Fibroblast of skin of right biceps (primary cell): ENCODE measurements at regions not wholly inside any gene's neighbourhood (a gene's known extent, or its start where the extent isn't known, plus 50 kb on each side); places are given as distances from the start of the nearest gene placed in this dataset.

Experiments
- DNase-seq: peaks from one replicate; pipeline ENCODE4 v3.0.0-alpha.2; 2013

GRCh38 chr18:75574187-75574586 is 146.7 kb upstream of the SMIM21 start:
- DNase-seq: peak; percentile 44

GRCh38 chr18:75563150-75563549 is 135.6 kb upstream of the SMIM21 start:
- no peak for DNase-seq

DNA sequence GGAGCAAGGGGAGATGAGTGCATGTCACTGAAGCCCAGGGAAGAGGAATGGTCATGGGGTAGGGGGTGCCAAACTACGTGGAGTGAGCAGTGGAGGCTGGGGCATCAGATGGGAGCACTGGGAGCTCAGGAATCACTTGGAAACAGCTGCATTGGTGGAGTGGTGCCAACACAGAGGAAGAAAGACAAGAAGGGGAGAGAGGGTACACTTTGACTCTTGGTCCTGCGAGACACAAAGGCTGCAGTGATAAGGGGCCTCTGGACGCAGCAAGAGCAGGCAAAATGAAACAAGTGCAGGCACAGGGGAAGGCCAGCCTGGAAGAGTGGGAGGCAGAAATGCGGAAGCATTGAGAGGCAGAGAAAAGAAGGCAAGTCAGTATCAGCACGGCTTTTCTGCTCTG is 134.7 kb upstream of the SMIM21 start:
- DNase-seq: no peak

DNA sequence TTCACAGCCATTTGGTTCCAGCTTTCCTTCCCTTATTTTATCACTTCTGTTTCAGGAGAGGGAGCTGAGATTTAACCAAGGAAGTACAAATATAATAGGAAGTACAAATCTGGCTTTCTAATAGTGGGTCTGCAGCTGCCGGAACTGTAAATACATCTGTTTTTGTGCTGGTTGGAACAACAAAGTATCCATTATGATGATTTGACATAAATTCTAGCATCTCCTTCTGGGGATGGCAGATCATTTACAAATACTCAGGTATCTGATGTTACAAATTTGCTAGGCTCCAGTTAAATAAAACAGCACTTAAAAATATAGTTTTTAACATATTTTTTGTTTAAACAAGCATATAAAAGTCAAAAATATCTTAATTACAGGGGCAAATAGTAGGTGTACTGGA is 131.3 kb upstream of the SMIM21 start:
- no peak for DNase-seq

- DNase-seq: no peak
Measured at GRCh38 chr18:75556841-75557240, 129.3 kb upstream of the SMIM21 start.

DNA sequence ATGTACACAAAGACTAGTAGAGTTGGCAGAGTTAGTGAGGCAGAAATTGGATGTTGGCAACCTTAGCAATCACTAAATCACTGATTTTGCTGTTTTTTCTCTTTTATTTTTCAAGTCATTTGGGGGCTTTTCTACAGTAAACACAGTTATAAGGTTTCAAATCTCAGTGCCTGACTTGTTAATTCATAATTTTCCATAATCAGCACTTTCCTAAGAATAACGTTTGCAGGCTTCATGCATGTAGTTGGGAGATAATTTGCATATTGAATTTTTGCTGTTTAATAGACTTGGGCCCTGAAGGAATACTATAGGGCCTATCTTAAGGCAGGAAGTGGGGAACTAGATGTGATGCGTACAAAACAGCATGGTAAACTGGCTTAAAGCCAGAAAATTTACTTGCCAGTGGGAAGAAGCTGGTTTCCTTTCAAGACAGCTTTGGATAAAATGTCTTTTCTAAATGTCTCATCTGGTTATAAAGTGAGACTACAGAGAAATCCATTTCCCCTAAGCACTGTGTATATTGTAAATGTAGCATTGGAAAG is 127.2 kb upstream of the SMIM21 start:
- DNase-seq: no peak

GRCh38 chr18:75554176-75554575 is 126.7 kb upstream of the SMIM21 start:
- DNase-seq: no peak

DNA sequence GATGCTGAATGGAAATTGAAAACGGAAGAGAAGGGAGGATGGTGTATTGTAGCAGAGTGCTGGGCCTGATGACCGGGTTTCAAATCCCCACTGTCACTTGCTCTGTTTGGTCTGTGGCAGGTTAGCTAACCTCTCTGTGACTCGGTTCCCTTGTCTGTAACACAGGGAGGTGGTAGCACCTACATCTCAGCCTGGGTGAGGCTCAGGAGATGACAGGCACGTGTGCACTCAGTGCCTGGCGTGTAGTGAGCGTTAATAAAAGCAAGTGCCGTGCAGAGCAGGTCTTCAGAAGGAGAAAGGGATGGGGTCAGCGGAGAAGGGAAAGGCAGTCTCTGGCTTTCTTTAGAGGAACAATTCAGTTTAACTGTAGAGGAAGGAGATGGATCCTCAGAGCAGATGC is 125.5 kb upstream of the SMIM21 start:
- DNase-seq: no peak

GRCh38 chr18:75551071-75551470 is 123.6 kb upstream of the SMIM21 start:
- no peak for DNase-seq

- no peak for DNase-seq
Measured at GRCh38 chr18:75548353-75548905, 120.9 kb upstream of the SMIM21 start.

- DNase-seq: no peak
Measured at GRCh38 chr18:75546964-75547363, 119.5 kb upstream of the SMIM21 start.

- no peak for DNase-seq
Measured at GRCh38 chr18:75545189-75545588, 117.7 kb upstream of the SMIM21 start.

DNA sequence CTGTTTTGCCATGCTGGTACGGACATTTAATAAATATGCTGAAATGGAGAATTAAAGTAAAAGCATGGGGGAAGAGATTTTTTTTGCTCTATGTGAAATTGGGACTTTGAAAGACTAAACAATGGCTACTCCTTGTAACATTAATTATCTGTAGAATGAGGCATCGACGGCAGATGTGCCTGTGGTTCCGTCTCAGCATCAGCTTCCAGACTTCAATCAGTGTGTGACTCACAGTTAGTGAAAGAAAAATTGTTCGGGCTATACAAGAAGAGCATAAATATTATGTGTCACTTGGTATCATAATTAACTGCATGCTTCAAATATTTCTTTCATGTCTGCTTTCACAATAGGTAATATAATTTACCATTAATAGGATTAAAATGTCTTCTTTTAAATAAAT is 117.0 kb upstream of the SMIM21 start:
- DNase-seq: peak; percentile 85

GRCh38 chr18:75544051-75544481 is 116.6 kb upstream of the SMIM21 start:
- DNase-seq: peak; percentile 73

DNA sequence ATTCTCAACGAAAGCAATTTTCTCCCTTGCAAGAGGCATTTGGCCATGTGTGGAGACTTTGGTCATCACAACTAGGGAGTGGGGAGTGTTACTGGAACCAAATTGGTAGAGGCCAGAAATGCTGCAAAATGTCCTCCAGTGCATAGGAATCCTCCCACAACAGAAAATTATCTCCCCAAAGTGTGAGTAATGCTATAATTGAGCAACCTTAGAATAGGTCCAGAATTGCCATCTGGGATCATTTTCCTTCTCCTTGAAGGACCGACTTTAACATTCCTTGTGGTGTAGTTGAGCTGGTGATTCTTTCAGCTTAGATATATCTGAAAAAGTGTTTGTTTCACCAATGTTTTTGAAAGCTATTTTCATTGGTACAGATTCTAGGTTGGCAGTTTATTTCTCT is 111.2 kb upstream of the SMIM21 start:
- DNase-seq: peak; percentile 80

DNA sequence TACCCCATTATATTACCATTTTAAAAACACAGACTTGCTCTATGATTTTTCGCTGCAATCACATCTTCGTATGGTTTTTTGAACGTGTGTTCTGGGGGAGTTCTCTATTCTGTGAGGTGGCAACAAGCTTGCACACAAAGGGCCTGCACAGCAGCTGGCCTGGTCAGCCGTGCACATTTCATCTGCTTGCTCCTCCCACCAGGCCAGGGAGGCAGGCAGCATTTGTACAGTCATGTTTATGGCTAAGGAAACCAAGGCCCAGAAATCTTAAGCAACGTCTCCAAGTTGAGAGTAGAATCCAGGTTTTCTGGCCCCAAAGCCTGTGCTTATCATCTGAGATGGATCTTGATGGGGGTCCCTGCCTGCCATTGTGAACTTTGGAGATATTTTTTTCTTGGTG is 106.4 kb upstream of the SMIM21 start:
- no peak for DNase-seq

GRCh38 chr18:75533209-75533608 is 105.7 kb upstream of the SMIM21 start:
- DNase-seq: no peak

DNA sequence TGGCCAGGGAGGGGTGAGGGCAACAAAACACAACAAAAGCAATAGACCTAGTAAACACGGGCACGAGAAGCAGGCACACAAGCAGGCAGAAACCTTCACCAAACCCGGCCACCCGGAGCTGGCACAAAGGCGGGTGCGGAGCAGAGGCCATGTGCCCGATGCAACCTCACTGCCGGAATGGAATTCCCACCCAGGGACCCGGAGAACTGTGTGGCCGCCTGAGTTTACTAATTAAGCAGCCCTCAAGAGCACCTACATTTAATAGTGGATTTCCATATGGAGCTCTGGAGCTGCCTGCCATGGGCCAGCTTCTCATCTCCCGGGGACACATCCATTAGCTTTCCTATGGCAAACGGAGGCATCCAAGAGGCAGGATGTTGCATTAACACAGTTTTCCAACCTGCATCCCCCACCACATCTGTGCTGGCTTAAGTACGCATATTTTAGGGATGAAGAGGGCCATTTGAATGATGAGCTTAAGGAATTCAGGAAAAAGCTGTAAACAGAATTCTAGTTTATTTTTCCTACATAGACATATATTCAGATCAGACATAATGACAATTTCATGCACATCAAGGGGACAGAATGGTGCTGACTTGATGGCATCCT is 104.5 kb upstream of the SMIM21 start:
- DNase-seq: peak; percentile 22

DNA sequence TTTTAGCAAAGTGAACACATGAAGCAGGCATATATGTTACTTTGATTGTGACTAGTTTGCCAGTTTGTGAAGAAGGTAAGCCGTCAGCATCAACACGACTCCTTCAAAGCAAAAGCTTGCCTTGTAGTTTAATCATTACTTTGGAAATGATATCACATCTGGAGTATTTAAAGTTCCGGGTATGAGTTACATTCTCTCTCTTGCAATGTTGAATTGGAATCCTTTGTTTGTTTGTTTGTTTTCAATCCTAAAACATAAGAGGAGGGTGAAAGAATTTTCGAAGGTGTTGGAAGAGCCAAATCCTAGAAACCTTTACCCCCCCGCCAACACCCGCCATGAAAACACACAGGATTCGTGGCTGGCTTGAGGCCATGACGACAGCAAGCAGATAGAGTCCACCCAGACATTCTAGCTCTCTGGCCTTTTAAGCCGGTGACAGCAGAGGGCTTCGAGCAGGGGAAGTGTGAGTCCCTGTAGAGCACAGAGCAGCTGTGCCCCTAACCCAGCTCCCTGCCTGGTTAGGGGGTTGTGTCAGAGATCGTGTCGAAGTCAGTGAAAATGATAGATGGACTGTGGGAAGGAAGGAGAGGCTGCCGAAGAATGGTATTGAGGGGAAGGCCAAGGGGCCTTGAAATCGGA is 103.8 kb upstream of the SMIM21 start:
- no peak for DNase-seq

GRCh38 chr18:75530566-75531211 is 103.2 kb upstream of the SMIM21 start:
- DNase-seq: peak; percentile 37

DNA sequence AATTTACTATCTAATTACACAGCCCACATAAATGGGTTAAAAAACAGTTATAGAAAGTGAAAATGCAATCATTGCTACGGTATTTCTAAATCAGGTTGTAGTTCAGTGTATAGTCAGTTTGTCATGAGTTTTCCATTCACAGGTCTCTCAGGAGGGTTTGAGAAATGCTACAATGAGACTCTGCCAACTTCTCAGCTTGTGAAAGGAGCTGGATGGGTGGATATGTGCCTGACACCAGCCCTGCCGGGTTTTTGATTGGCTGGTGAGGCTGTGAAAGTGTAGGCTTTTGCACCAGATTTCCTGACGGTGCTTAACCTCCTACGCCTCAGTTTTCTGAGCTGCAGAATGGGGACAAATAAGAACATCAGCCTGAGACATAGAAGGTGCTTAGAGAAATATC is 102.6 kb upstream of the SMIM21 start:
- no peak for DNase-seq

- DNase-seq: no peak
Measured at GRCh38 chr18:75529394-75529793, 101.9 kb upstream of the SMIM21 start.

DNA sequence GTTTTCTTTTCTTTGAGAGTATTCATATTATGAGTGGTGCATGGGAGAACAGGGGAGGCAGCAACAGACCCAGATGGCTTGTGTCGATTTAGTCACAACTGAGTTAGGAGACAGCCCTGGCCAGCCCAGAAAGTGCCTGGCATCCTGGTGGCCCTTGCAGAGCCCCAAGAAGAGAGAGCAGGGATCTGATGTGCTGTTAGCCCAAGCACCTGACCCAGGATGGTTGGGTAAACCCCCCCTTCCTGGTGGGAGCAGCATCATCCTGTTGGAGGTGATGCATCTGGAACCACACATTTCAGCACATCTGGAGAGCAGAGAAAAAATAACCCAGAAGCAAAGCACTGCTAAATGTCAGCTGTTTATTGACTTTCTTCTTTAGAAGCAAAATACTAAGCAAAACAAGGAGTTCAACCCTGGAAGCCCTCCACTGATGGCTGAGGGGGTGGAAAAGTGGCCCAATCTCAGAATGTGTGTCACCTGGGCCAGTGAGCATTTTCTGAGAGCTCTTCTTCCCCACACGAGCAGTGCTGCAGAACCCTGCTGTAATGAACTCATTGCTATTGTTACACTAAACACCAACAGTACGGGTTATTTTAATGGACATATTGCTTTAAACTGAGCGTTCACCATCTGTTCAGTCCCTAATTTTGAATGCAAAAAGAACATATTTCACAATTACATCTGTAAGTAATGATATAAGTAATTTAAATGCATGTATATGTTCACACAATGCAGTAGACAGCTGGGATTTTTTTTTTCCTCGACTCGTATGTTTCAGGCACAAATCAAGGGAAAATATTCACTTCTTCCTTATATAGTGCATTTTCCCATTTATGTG is 100.6 kb upstream of the SMIM21 start:
- DNase-seq: no peak
